Liver (tissue), 8 donors: ENCODE measurements at regions not wholly inside any gene's neighbourhood (a gene's known extent, or its start where the extent isn't known, plus 50 kb on each side); places are given as distances from the start of the nearest gene placed in this dataset.

Experiments used
- DNase-seq: peaks from one replicate; pipeline ENCODE4 v3.0.0-alpha.2; 2017; ENCODE audit warnings: low spot score
- H3K27ac ChIP-seq, 2 donors: one replicate each; pipeline ENCODE4 v1.7.0; 2013; ENCODE audit warnings: inconsistent platforms in 2 of 2, low read length in 2 of 2, control low read depth in 1 of 2, low read depth in 1 of 2, mild to moderate bottlenecking in 1 of 2
- H3K27me3 ChIP-seq, 4 donors: one replicate each; pipeline versions ENCODE4 v1.6.1 to v1.7.0; 2013; ENCODE audit warnings: low read length in 3 of 4, inconsistent platforms in 1 of 4, mild to moderate bottlenecking in 1 of 4, moderate library complexity in 1 of 4; ENCODE audit not compliant: control insufficient read depth in 4 of 4, insufficient read depth in 4 of 4
- H3K36me3 ChIP-seq, 4 donors: one replicate each; pipeline versions ENCODE4 v1.6.1 to v1.7.0; 2013; ENCODE audit warnings: low read length in 3 of 4, mild to moderate bottlenecking in 3 of 4, low read depth in 1 of 4, moderate library complexity in 1 of 4; ENCODE audit not compliant: control insufficient read depth in 4 of 4, insufficient read depth in 3 of 4
- H3K4me1 ChIP-seq, 4 donors: one replicate each; pipeline versions ENCODE4 v1.6.1 to v1.7.0; 2013; ENCODE audit warnings: low read length in 3 of 4, mild to moderate bottlenecking in 3 of 4, moderate library complexity in 1 of 4; ENCODE audit not compliant: control insufficient read depth in 4 of 4, insufficient read depth in 4 of 4
- H3K4me3 ChIP-seq, 3 donors: one replicate each; pipeline versions ENCODE4 v1.6.1 to v1.7.0; 2013; ENCODE audit warnings: low read length in 3 of 3, control low read depth in 1 of 3, low read depth in 1 of 3, mild to moderate bottlenecking in 1 of 3
- H3K9ac ChIP-seq, 2 donors: one replicate each; pipeline ENCODE4 v1.7.0; 2013; ENCODE audit warnings: low read length in 2 of 2, mild to moderate bottlenecking in 2 of 2, moderate library complexity in 2 of 2, control low read depth in 1 of 2, low read depth in 1 of 2
- H3K9me3 ChIP-seq, 4 donors: one replicate each; pipeline versions ENCODE4 v1.6.1 to v1.7.0; 2013; ENCODE audit warnings: low read length in 3 of 4; ENCODE audit not compliant: control insufficient read depth in 4 of 4
- ATF3 ChIP-seq: IDR thresholded peaks from 2 replicates; pipeline ENCODE4 v1.6.1; 2016; ENCODE audit warnings: antibody characterized with exemption
- CTCF ChIP-seq: fragments of 150-350 bp; IDR thresholded peaks from 2 replicates; pipeline ENCODE4 v1.5.1; 2017; ENCODE audit warnings: improper control_type of control experiment, low read depth, low read length; ENCODE audit not compliant: missing input control
- EGR1 ChIP-seq, 2 donors: IDR thresholded peaks; 2 replicates each; pipeline ENCODE4 v1.6.1; 2016 to 2018; ENCODE audit warnings: antibody characterized with exemption in 2 of 2, low read depth in 2 of 2
- FOXA1 ChIP-seq: IDR thresholded peaks from 2 replicates; pipeline ENCODE4 v1.6.1; 2016; ENCODE audit warnings: antibody characterized with exemption
- FOXA2 ChIP-seq: IDR thresholded peaks from 2 replicates; pipeline ENCODE4 v1.6.1; 2016; ENCODE audit warnings: antibody characterized with exemption
- GABPA ChIP-seq, 2 donors: IDR thresholded peaks in 1 of 2; conservative IDR thresholded peaks in 1 of 2; 2 replicates each; pipeline ENCODE4 v1.6.1; 2016; ENCODE audit warnings: antibody characterized with exemption in 2 of 2, mild to moderate bottlenecking in 1 of 2, moderate library complexity in 1 of 2
- HNF4A ChIP-seq, 2 donors: conservative IDR thresholded peaks; 2 replicates each; pipeline ENCODE4 v1.6.1; 2016; ENCODE audit warnings: antibody characterized with exemption in 2 of 2, mild to moderate bottlenecking in 2 of 2
- HNF4G ChIP-seq: IDR thresholded peaks from 2 replicates; pipeline ENCODE4 v1.6.1; 2016; ENCODE audit warnings: antibody characterized with exemption
- JUND ChIP-seq, 2 donors: IDR thresholded peaks; 2 replicates each; pipeline ENCODE4 v1.6.1; 2016; ENCODE audit warnings: antibody characterized with exemption in 2 of 2
- MAX ChIP-seq: IDR thresholded peaks from 2 replicates; pipeline ENCODE4 v1.6.1; 2016; ENCODE audit warnings: antibody characterized with exemption
- NR2F2 ChIP-seq: IDR thresholded peaks from 2 replicates; pipeline ENCODE4 v1.6.1; 2016; ENCODE audit warnings: antibody characterized with exemption
- RAD21 ChIP-seq, 2 donors: IDR thresholded peaks; 2 replicates each; pipeline ENCODE4 v1.6.1; 2016; ENCODE audit warnings: antibody characterized with exemption in 2 of 2, mild to moderate bottlenecking in 2 of 2
- REST ChIP-seq: IDR thresholded peaks from 2 replicates; pipeline ENCODE4 v1.6.1; 2016; ENCODE audit warnings: antibody characterized with exemption, mild to moderate bottlenecking
- SP1 ChIP-seq: IDR thresholded peaks from 2 replicates; pipeline ENCODE4 v1.6.1; 2018; ENCODE audit warnings: antibody characterized with exemption, mild to moderate bottlenecking
- TAF1 ChIP-seq: conservative IDR thresholded peaks from 2 replicates; pipeline ENCODE4 v1.6.1; 2016; ENCODE audit warnings: antibody characterized with exemption, mild to moderate bottlenecking
- YY1 ChIP-seq: IDR thresholded peaks from 2 replicates; pipeline ENCODE4 v1.6.1; 2016; ENCODE audit warnings: antibody characterized with exemption, mild to moderate bottlenecking
- ZBTB33 ChIP-seq: IDR thresholded peaks from 2 replicates; pipeline ENCODE4 v1.6.1; 2016; ENCODE audit warnings: antibody characterized with exemption
- WGBS: extraction: QIAGEN DNeasy Blood & Tissue Kit; methylation state at CpG from one replicate; pipeline ENCODE4 v1.1.7; 2013; 5-methylcytosine and 5-hydroxymethylcytosine counted together
- donor health status: healthy.
- donor health status: healthy.
- donor health status: healthy.
- donor health status: healthy.
- donor health status: healthy.

- no peak overlapping the region for H3K9ac ChIP-seq
- no peak overlapping the region for H3K4me3 ChIP-seq
- H3K27ac ChIP-seq, result no peak overlapping the region
- no peak for DNase-seq
- H3K4me1 ChIP-seq, result peaks cover 0 to 15% (median 13%) of the 10 kb centered on the region in 4 donors
- no peaks in the 10 kb centered on the region for H3K36me3 ChIP-seq
- no peaks in the 10 kb centered on the region for H3K27me3 ChIP-seq
- TF ChIP-seq FOXA2, result no peak
- no peak for TF ChIP-seq EGR1 (IDR thresholded peaks at IDR 0.05; ENCODE audit: low read depth in 2 of 2)
- no peak for TF ChIP-seq GABPA (IDR thresholded peaks at IDR 0.05 in 1 of 2, conservative IDR thresholded peaks at IDR 0.05 in 1 of 2)
- no peak for TF ChIP-seq YY1
- no peak for TF ChIP-seq MAX
- TF ChIP-seq HNF4A (conservative IDR thresholded peaks at IDR 0.05), result no peak
- no peak for TF ChIP-seq FOXA1
- no peak for TF ChIP-seq CTCF
- no peak for TF ChIP-seq RAD21 (IDR thresholded peaks at IDR 0.05)
- no peak for TF ChIP-seq REST
- TF ChIP-seq JUND (IDR thresholded peaks at IDR 0.05), result no peak
- no peak for TF ChIP-seq TAF1
- TF ChIP-seq HNF4G, result no peak
- TF ChIP-seq SP1, result no peak
- no peak for TF ChIP-seq ZBTB33
- no peaks in the 10 kb centered on the region for H3K9me3 ChIP-seq
- 95% methylated on average over 1 of the region's 1 CpG for WGBS
These were observed 595.1 kb upstream of the ARPP21 start for GRCh38 chr3:35044190-35044589.

GRCh38 chr3:35045118-35045517 is 594.2 kb upstream of the ARPP21 start:
- Histone ChIP-seq H3K27ac (no peak overlapping the region), H3K36me3 (no peaks in the 10 kb centered on the region), H3K27me3 (no peaks in the 10 kb centered on the region), H3K9ac (no peak overlapping the region), H3K9me3 (no peaks in the 10 kb centered on the region), H3K4me1 (peaks cover 0 to 15% (median 13%) of the 10 kb centered on the region in 4 donors), H3K4me3 (no peak overlapping the region)
- no peak for DNase-seq
- WGBS, result 92% methylated on average over 2 of the region's 2 CpGs
- TF ChIP-seq SP1 (no peak), GABPA (IDR thresholded peaks at IDR 0.05 in 1 of 2, conservative IDR thresholded peaks at IDR 0.05 in 1 of 2) (no peak), HNF4G (no peak), RAD21 (IDR thresholded peaks at IDR 0.05) (no peak), HNF4A (conservative IDR thresholded peaks at IDR 0.05) (no peak), TAF1 (no peak), NR2F2 (no peak), ZBTB33 (no peak), FOXA2 (no peak), MAX (no peak), FOXA1 (no peak), JUND (IDR thresholded peaks at IDR 0.05) (no peak), YY1 (no peak), ATF3 (no peak), EGR1 (IDR thresholded peaks at IDR 0.05; ENCODE audit: low read depth in 2 of 2) (no peak)
